HepG2 (cell line): ENCODE measurements at regions not wholly inside any gene's neighbourhood (a gene's known extent, or its start where the extent isn't known, plus 50 kb on each side); places are given as distances from the start of the nearest gene placed in this dataset.

Source experiments
- PHF8 ChIP-seq: sonication (generic); formaldehyde crosslinking; IDR thresholded peaks from 2 replicates; pipeline ENCODE4 v1.5.0; 2020; ENCODE audit warnings: missing genetic modification reagents
- ZNF788 ChIP-seq: sonication (generic); formaldehyde crosslinking; IDR thresholded peaks from 2 replicates; pipeline ENCODE4 v1.5.0; 2020; ENCODE audit warnings: mild to moderate bottlenecking, missing genetic modification reagents, borderline replicate concordance

- TF ChIP-seq ZNF788 (CRISPR knock-in tag) (no peak), PHF8 (CRISPR knock-in tag) (no peak)
Measured at GRCh38 chr10:55892276-55892675, 468.8 kb downstream of the ZWINT start.
